H1 (cell line): ENCODE measurements at regions not wholly inside any gene's neighbourhood (a gene's known extent, or its start where the extent isn't known, plus 50 kb on each side); places are given as distances from the start of the nearest gene placed in this dataset.

ENCODE experiments used
- CTCF ChIA-PET: fragments of 300-600 bp; sonication (Branson Sonifier 250); formaldehyde crosslinking; loops from one replicate; lab custom pipeline; 2021; ENCODE audit not compliant: partially characterized antibody; lab: Charles Lee
- POLR2A ChIA-PET: fragments of 300-600 bp; sonication (Branson Sonifier 250); formaldehyde crosslinking; loops from one replicate; lab custom pipeline; 2021; ENCODE audit warnings: inconsistent platforms; ENCODE audit not compliant: partially characterized antibody; lab: Charles Lee
- DNase-seq, 2 experiments: peaks; one replicate each; pipeline versions ENCODE4 v3.0.0 to v3.0.0-alpha.2; 2010 to 2022; ENCODE audit warnings: low spot score in 2 of 2, low read depth in 1 of 2, mixed read lengths in 1 of 2
- FAIRE-seq: peaks from 2 replicates; lab custom pipeline; 2011; peaks lifted over from hg19 to GRCh38; lab: Jason Lieb, UNC
- H2AFZ ChIP-seq: 2 replicates; pipeline ENCODE4 v1.8.1; 2012; ENCODE audit warnings: low read length, inconsistent platforms
- H2AK5ac ChIP-seq: 2 replicates; pipeline ENCODE4 v1.6.1; 2013; ENCODE audit warnings: low read depth, low read length
- H2BK120ac ChIP-seq: replicated peaks from 2 replicates; pipeline ENCODE3; 2013; ENCODE audit warnings: low read depth, low read length, inconsistent platforms
- H2BK12ac ChIP-seq: 2 replicates; pipeline ENCODE4 v1.6.1; 2013; ENCODE audit warnings: low read depth, low read length
- H2BK15ac ChIP-seq: 2 replicates; pipeline ENCODE4 v1.6.1; 2013; ENCODE audit warnings: low read length
- H2BK20ac ChIP-seq: 2 replicates; pipeline ENCODE4 v1.6.1; 2013; ENCODE audit warnings: low read length
- H2BK5ac ChIP-seq: 2 replicates; pipeline ENCODE4 v1.6.1; 2013; ENCODE audit warnings: low read depth, low read length
- H3K14ac ChIP-seq: 2 replicates; pipeline ENCODE4 v1.6.1; 2013; ENCODE audit warnings: inconsistent platforms; ENCODE audit not compliant: insufficient read length
- H3K18ac ChIP-seq: 2 replicates; pipeline ENCODE4 v1.6.1; 2013; ENCODE audit warnings: low read length; ENCODE audit errors: extremely low read depth
- H3K23ac ChIP-seq: 2 replicates; pipeline ENCODE4 v1.6.1; 2013; ENCODE audit warnings: inconsistent platforms; ENCODE audit not compliant: insufficient read length
- H3K23me2 ChIP-seq: 2 replicates; pipeline ENCODE4 v1.6.1; 2013; ENCODE audit warnings: low read depth, low read length
- H3K27ac ChIP-seq: 2 replicates; pipeline ENCODE4 v1.6.1; 2011; ENCODE audit warnings: low read depth, low read length, inconsistent platforms
- H3K27me3 ChIP-seq, 4 experiments: replicated peaks in 1 of 4; 1 replicate in 1 of 4; 2 replicates in 3 of 4; pipeline versions ENCODE4 v1.6.1 to v1.8.1; 2011 to 2013; ENCODE audit warnings: low read length in 3 of 4, mild to moderate bottlenecking in 3 of 4, inconsistent platforms in 2 of 4, mixed read lengths in 2 of 4, moderate library complexity in 1 of 4; ENCODE audit not compliant: control insufficient read depth in 3 of 4, insufficient read depth in 3 of 4; ENCODE audit errors: extremely low read depth in 1 of 4
- H3K36me3 ChIP-seq, 4 experiments: 2 replicates each; pipeline versions ENCODE4 v1.6.1 to v1.8.1; 2011 to 2013; ENCODE audit warnings: mild to moderate bottlenecking in 4 of 4, low read length in 3 of 4, moderate library complexity in 2 of 4, control low read depth in 1 of 4, inconsistent platforms in 1 of 4; ENCODE audit not compliant: insufficient read depth in 4 of 4, control insufficient read depth in 2 of 4
- H3K4ac ChIP-seq: replicated peaks from 2 replicates; pipeline ENCODE3; 2013; ENCODE audit warnings: low read length, low read depth, mixed read lengths, inconsistent platforms; ENCODE audit not compliant: insufficient read length
- H3K4me1 ChIP-seq, 4 experiments: replicated peaks in 1 of 4; 1 replicate in 1 of 4; 2 replicates in 3 of 4; pipeline versions ENCODE4 v1.6.1 to v1.8.1; 2011 to 2013; ENCODE audit warnings: low read length in 3 of 4, inconsistent platforms in 2 of 4, mixed read lengths in 1 of 4; ENCODE audit not compliant: insufficient read depth in 4 of 4, control insufficient read depth in 3 of 4
- H3K4me2 ChIP-seq, 2 experiments: 2 replicates each; pipeline versions ENCODE4 v1.6.1 to v1.8.1; 2011 to 2013; ENCODE audit warnings: low read depth in 2 of 2, low read length in 2 of 2, control low read depth in 1 of 2, inconsistent platforms in 1 of 2, mild to moderate bottlenecking in 1 of 2; ENCODE audit not compliant: insufficient read depth in 1 of 2
- H3K4me3 ChIP-seq, 4 experiments: fragments of 200-600, 300-600 bp in 1 of 4; sonication (generic), shearing (Covaris generic), sonication (Bioruptor Twin) in 1 of 4; 2 replicates each; pipeline versions ENCODE4 v1.5.1 to v1.8.1; 2011 to 2016; ENCODE audit warnings: low read length in 4 of 4, low read depth in 3 of 4, control low read depth in 2 of 4, inconsistent platforms in 2 of 4, mild to moderate bottlenecking in 2 of 4, mixed read lengths in 1 of 4, moderate library complexity in 1 of 4; ENCODE audit not compliant: insufficient read depth in 2 of 4; ENCODE audit errors: extremely low read depth in 1 of 4
- H3K56ac ChIP-seq: replicated peaks from 2 replicates; pipeline ENCODE3; 2013; ENCODE audit warnings: low read depth, mild to moderate bottlenecking, mixed read lengths, low read length, inconsistent platforms; ENCODE audit not compliant: insufficient read length
- H3K79me1 ChIP-seq: 2 replicates; pipeline ENCODE4 v1.6.1; 2013; ENCODE audit warnings: low read depth, low read length, control low read depth
- H3K79me2 ChIP-seq, 2 experiments: 2 replicates each; pipeline versions ENCODE4 v1.6.1 to v1.8.1; 2012 to 2013; ENCODE audit warnings: low read length in 2 of 2, mild to moderate bottlenecking in 2 of 2, inconsistent platforms in 1 of 2; ENCODE audit not compliant: insufficient read depth in 2 of 2, control insufficient read depth in 1 of 2
- H3K9ac ChIP-seq, 4 experiments: replicated peaks in 1 of 4; 1 replicate in 1 of 4; 2 replicates in 3 of 4; pipeline versions ENCODE4 v1.6.1 to v1.8.1; 2011 to 2013; ENCODE audit warnings: low read depth in 3 of 4, low read length in 3 of 4, control low read depth in 2 of 4, mild to moderate bottlenecking in 2 of 4, moderate library complexity in 2 of 4, inconsistent platforms in 1 of 4; ENCODE audit errors: extremely low read depth in 1 of 4
- H3K9me3 ChIP-seq, 2 experiments: 2 replicates each; pipeline versions ENCODE4 v1.6.1 to v1.8.1; 2012 to 2013; ENCODE audit warnings: mild to moderate bottlenecking in 2 of 2, moderate library complexity in 2 of 2, control low read depth in 1 of 2, inconsistent platforms in 1 of 2, low read depth in 1 of 2, low read length in 1 of 2, mixed read lengths in 1 of 2; ENCODE audit not compliant: insufficient read depth in 2 of 2
- H4K20me1 ChIP-seq, 2 experiments: replicated peaks in 1 of 2; 2 replicates each; pipeline versions ENCODE3 to v1.8.1; 2011 to 2013; ENCODE audit warnings: inconsistent platforms in 2 of 2, low read length in 2 of 2, mild to moderate bottlenecking in 1 of 2; ENCODE audit not compliant: insufficient read depth in 2 of 2, control insufficient read depth in 1 of 2
- H4K5ac ChIP-seq: 2 replicates; pipeline ENCODE4 v1.6.1; 2013; ENCODE audit warnings: low read length, low read depth, mixed read lengths, inconsistent platforms; ENCODE audit not compliant: insufficient read length
- H4K8ac ChIP-seq: 2 replicates; pipeline ENCODE4 v1.8.0; 2013; ENCODE audit warnings: mild to moderate bottlenecking, moderate library complexity, low read length, inconsistent platforms; ENCODE audit not compliant: insufficient read depth; ENCODE audit errors: extremely low read depth
- H4K91ac ChIP-seq: replicated peaks from 2 replicates; pipeline ENCODE3; 2013; ENCODE audit warnings: low read length, mixed read lengths, inconsistent platforms; ENCODE audit not compliant: insufficient read length
- BCL11A ChIP-seq, 2 experiments: IDR thresholded peaks; one replicate each; pipeline ENCODE4 v1.6.1; 2011; ENCODE audit warnings: low read depth in 2 of 2, low read length in 2 of 2, mild to moderate bottlenecking in 2 of 2
- GABPA ChIP-seq: IDR thresholded peaks from 2 replicates; pipeline ENCODE4 v1.6.1; 2011; ENCODE audit warnings: mild to moderate bottlenecking, low read length, moderate library complexity, borderline replicate concordance; ENCODE audit not compliant: insufficient read depth
- KDM5A ChIP-seq: fragments of 200-600 bp; IDR thresholded peaks from 2 replicates; pipeline ENCODE4 v1.7.1; 2012; ENCODE audit warnings: mild to moderate bottlenecking, low read length, inconsistent platforms, mixed read lengths
- RNF2 ChIP-seq: fragments of 200-900, 300-1000 bp; sonication (generic); IDR thresholded peaks from 2 replicates; pipeline ENCODE4 v1.7.1; 2016; ENCODE audit warnings: borderline replicate concordance, low read depth, mild to moderate bottlenecking, antibody characterized with exemption, low read length; ENCODE audit not compliant: poor library complexity, severe bottlenecking; ENCODE audit errors: missing control alignments
- WGBS, 2 experiments: shearing (Covaris generic) in 1 of 2; methylation state at CpG; one replicate each; pipeline versions ENCODE4 v1.1.6 to v1.1.7; 2013 to 2015; ENCODE audit warnings: low lambda C conversion rate in 2 of 2, mixed read lengths in 2 of 2, inconsistent platforms in 1 of 2, low coverage in 1 of 2, missing lambda C conversion rate in 1 of 2; ENCODE audit not compliant: insufficient replicate concordance in 2 of 2, insufficient coverage in 1 of 2, insufficient read length in 1 of 2; ENCODE audit errors: extremely low coverage in 1 of 2, missing lambda C conversion rate in 1 of 2; 5-methylcytosine and 5-hydroxymethylcytosine counted together
- TF ChIP-seq, protein P1 (sequence below): IDR thresholded peaks from 2 replicates; pipeline ENCODE4 v1.6.1; 2011; ENCODE audit warnings: low read length, improper control_type of control experiment

GRCh38 chr13:86426437-86426836, 627.2 kb upstream of the SLITRK6 start:
- H3K4ac ChIP-seq: no peak overlapping the region
- H3K9me3 ChIP-seq: no peaks in the 10 kb centered on the region
- no peaks in the 10 kb centered on the region for H3K36me3 ChIP-seq
- H3K9ac ChIP-seq: no peak overlapping the region
- H3K4me3 ChIP-seq: no peak overlapping the region
- no peaks in the 10 kb centered on the region for H3K23me2 ChIP-seq
- 97% methylated on average over 2 of the region's 2 CpGs; no CpG with 5 or more reads in 1 of the 2 experiments for WGBS, 2 experiments
- H2AFZ ChIP-seq: no peak overlapping the region
- no peak overlapping the region for H3K56ac ChIP-seq
- H2BK5ac ChIP-seq: no peak overlapping the region
- no peak overlapping the region for H2BK120ac ChIP-seq
- no peak overlapping the region for H2AK5ac ChIP-seq
- H4K20me1 ChIP-seq: no peaks in the 10 kb centered on the region
- H3K4me1 ChIP-seq: no peaks in the 10 kb centered on the region
- no peak overlapping the region for H2BK12ac ChIP-seq
- TF ChIP-seq KDM5A: no peak
- TF ChIP-seq RNF2: no peak
- no peak for TF ChIP-seq GABPA
- TF ChIP-seq BCL11A (IDR thresholded peaks at IDR 0.05; ENCODE audit: low read depth in 2 of 2, low read length in 2 of 2): no peak
- TF ChIP-seq, protein P1, sequence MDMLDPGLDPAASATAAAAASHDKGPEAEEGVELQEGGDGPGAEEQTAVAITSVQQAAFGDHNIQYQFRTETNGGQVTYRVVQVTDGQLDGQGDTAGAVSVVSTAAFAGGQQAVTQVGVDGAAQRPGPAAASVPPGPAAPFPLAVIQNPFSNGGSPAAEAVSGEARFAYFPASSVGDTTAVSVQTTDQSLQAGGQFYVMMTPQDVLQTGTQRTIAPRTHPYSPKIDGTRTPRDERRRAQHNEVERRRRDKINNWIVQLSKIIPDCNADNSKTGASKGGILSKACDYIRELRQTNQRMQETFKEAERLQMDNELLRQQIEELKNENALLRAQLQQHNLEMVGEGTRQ: no peak
- H2BK20ac ChIP-seq: no peak overlapping the region
- no peak overlapping the region for H4K8ac ChIP-seq
- H4K5ac ChIP-seq: no peak overlapping the region
- no peaks in the 10 kb centered on the region for H3K79me2 ChIP-seq
- H3K18ac ChIP-seq: no peak overlapping the region
- H3K14ac ChIP-seq: no peak overlapping the region
- DNase-seq (no peak), FAIRE-seq (no peak)
- no peak overlapping the region for H2BK15ac ChIP-seq
- no peak overlapping the region for H3K23ac ChIP-seq
- ChIA-PET CTCF (no interaction called here), POLR2A (no interaction called here)
- no peak overlapping the region for H3K4me2 ChIP-seq
- H3K27ac ChIP-seq: no peak overlapping the region
- no peaks in the 10 kb centered on the region for H3K27me3 ChIP-seq
- no peak overlapping the region for H4K91ac ChIP-seq
- H3K79me1 ChIP-seq: no peaks in the 10 kb centered on the region
